Esophagus muscularis mucosa (tissue), 4 donors: ENCODE measurements at regions not wholly inside any gene's neighbourhood (a gene's known extent, or its start where the extent isn't known, plus 50 kb on each side); places are given as distances from the start of the nearest gene placed in this dataset.

Experiments used
- CTCF ChIP-seq, 3 experiments: fragments of 200-600 bp in 2 of 3; fragments of 450-650 bp in 1 of 3; sonication (generic) in 2 of 3; IDR thresholded peaks; one replicate each; pipeline ENCODE4 v1.5.1; 2017 to 2019; ENCODE audit warnings: antibody characterized with exemption in 3 of 3, mild to moderate bottlenecking in 2 of 3, moderate library complexity in 1 of 3
- EP300 ChIP-seq: sonication (generic); formaldehyde crosslinking; IDR thresholded peaks from one replicate; pipeline ENCODE4 v1.6.1; 2017; ENCODE audit warnings: antibody characterized with exemption
- POLR2A ChIP-seq: fragments of 450-650 bp; IDR thresholded peaks from one replicate; pipeline ENCODE4 v1.6.1; 2017; ENCODE audit warnings: antibody characterized with exemption, moderate library complexity, mild to moderate bottlenecking, low read depth
- POLR2AphosphoS5 ChIP-seq, 2 donors: sonication (generic); formaldehyde crosslinking; IDR thresholded peaks; one replicate each; pipeline ENCODE4 v1.6.1; 2017; ENCODE audit warnings: antibody characterized with exemption in 2 of 2

DNA sequence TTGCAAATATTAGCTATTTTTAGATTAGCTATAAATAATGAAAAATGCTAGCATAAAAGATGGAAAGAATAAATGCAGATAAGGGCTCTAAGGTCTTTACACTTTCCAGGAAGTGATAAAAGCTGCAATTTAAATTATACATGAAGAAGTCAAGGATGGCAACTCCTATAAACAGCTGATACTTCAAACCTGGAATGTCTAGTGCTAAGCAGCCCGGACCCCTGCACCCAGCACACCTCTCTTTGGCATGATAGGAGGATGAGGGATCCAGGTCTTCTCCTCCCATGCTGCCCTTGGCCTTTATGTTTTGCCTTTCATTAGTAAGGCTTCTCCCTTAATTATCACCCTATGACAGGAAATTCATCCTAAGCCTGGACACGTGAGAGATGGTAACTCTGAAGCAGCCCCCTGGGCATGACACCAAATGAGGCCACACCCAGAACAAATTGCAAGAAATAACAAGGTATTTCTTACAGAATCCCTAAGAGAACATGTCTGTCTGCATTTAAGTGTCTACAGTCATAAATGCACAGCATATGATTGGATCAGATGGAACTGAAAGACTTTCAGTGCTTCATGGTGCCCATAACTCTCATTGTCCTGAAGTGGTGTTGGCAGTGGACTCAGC is 158.3 kb upstream of the PRSS1 start:
- TF ChIP-seq CTCF (IDR thresholded peaks at IDR 0.05) (no peak), POLR2A (no peak), EP300 (no peak), POLR2AphosphoS5 (IDR thresholded peaks at IDR 0.05) (no peak)
